ENCODE measurements at regions not wholly inside any gene's neighbourhood (a gene's known extent, or its start where the extent isn't known, plus 50 kb on each side); places are given as distances from the start of the nearest gene placed in this dataset.

- no peaks in the 10 kb centered on the region for H3K9me3 ChIP-seq (ENCODE audit: low read depth)
- no peak for TF ChIP-seq CTCF (IDR thresholded peaks at IDR 0.05; ENCODE audit: low read depth, low read length)
- H3K4me3 ChIP-seq = no peak overlapping the region
- peaks cover 8% of the 10 kb centered on the region for H3K4me1 ChIP-seq (ENCODE audit: low read depth)
- H3K36me3 ChIP-seq = no peaks in the 10 kb centered on the region
- no peak for DNase-seq (ENCODE audit: low read depth in 1 of 2, low spot score in 1 of 2)
- H3K27ac ChIP-seq = no peak overlapping the region
- no peaks in the 10 kb centered on the region for H3K27me3 ChIP-seq
These were observed 410.8 kb upstream of the PDE3A start for GRCh38 chr12:19957308-19958125.

GRCh38 chr12:19958389-19958788 lies 409.9 kb upstream of the PDE3A start:
- no peaks in the 10 kb centered on the region for H3K9me3 ChIP-seq (ENCODE audit: low read depth)
- no peaks in the 10 kb centered on the region for H3K36me3 ChIP-seq
- H3K27ac ChIP-seq = no peak overlapping the region
- no peak for DNase-seq (ENCODE audit: low read depth in 1 of 2, low spot score in 1 of 2)
- H3K4me3 ChIP-seq = no peak overlapping the region
- peaks cover 8% of the 10 kb centered on the region for H3K4me1 ChIP-seq (ENCODE audit: low read depth)
- H3K27me3 ChIP-seq = no peaks in the 10 kb centered on the region
- no peak for TF ChIP-seq CTCF (IDR thresholded peaks at IDR 0.05; ENCODE audit: low read depth, low read length)

- Histone ChIP-seq H3K27ac (no peak overlapping the region), H3K27me3 (no peaks in the 10 kb centered on the region), H3K9me3 (ENCODE audit: low read depth) (no peaks in the 10 kb centered on the region), H3K4me1 (ENCODE audit: low read depth) (no peaks in the 10 kb centered on the region), H3K4me3 (no peak overlapping the region), H3K36me3 (no peaks in the 10 kb centered on the region)
- DNase-seq (ENCODE audit: low read depth in 1 of 2, low spot score in 1 of 2) = no peak
- TF ChIP-seq CTCF (IDR thresholded peaks at IDR 0.05; ENCODE audit: low read depth, low read length) = no peak
These were observed 409.0 kb upstream of the PDE3A start for GRCh38 chr12:19959353-19959752.

- H3K4me3 ChIP-seq = no peak overlapping the region
- H3K36me3 ChIP-seq = no peaks in the 10 kb centered on the region
- no peak overlapping the region for H3K27ac ChIP-seq
- H3K9me3 ChIP-seq (ENCODE audit: low read depth) = no peaks in the 10 kb centered on the region
- DNase-seq (ENCODE audit: low read depth in 1 of 2, low spot score in 1 of 2) = no peak
- no peaks in the 10 kb centered on the region for H3K27me3 ChIP-seq
- no peaks in the 10 kb centered on the region for H3K4me1 ChIP-seq (ENCODE audit: low read depth)
- TF ChIP-seq CTCF (IDR thresholded peaks at IDR 0.05; ENCODE audit: low read depth, low read length) = no peak
These were observed 407.8 kb upstream of the PDE3A start for GRCh38 chr12:19960527-19960926.

GRCh38 chr12:19962192-19962591 lies 406.1 kb upstream of the PDE3A start:
- no peak for DNase-seq (ENCODE audit: low read depth in 1 of 2, low spot score in 1 of 2)
- no peak overlapping the region for H3K4me3 ChIP-seq
- H3K36me3 ChIP-seq = no peaks in the 10 kb centered on the region
- H3K9me3 ChIP-seq (ENCODE audit: low read depth) = no peaks in the 10 kb centered on the region
- H3K4me1 ChIP-seq (ENCODE audit: low read depth) = no peaks in the 10 kb centered on the region
- H3K27me3 ChIP-seq = no peaks in the 10 kb centered on the region
- no peak overlapping the region for H3K27ac ChIP-seq
- TF ChIP-seq CTCF (IDR thresholded peaks at IDR 0.05; ENCODE audit: low read depth, low read length) = no peak

Measured in cardiac muscle cell (in vitro differentiated cells and primary cell).